ENCODE measurements at regions not wholly inside any gene's neighbourhood (a gene's known extent, or its start where the extent isn't known, plus 50 kb on each side); places are given as distances from the start of the nearest gene placed in this dataset.

DNA sequence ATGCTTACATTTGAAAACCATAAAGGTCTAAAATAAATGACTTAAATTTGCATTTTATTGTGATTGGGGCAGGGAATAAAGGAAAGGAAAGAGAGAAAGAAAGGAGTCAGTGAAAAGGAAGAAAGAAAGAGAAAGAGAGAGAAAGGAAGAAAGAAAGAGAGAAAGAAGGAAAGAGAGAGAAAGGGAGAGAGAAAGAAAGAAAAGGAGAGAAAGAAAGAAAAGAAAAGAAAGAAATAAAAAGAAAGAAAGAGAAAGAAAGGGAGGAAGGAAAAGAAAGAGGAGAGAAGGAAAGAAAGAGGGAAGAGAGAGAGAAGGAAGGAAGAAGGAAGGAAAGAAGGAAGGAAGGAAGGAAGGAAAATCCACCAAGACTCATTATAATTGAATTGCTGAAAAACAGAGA, 222.8 kb downstream of the RMST start:
- no peaks in the 10 kb centered on the region for H4K20me1 ChIP-seq (replicated peaks; ENCODE audit: control insufficient read depth, insufficient read depth, low read length)
- no peaks in the 10 kb centered on the region for H3K27me3 ChIP-seq (ENCODE audit: control insufficient read depth in 2 of 2, insufficient read depth in 2 of 2, low read length in 2 of 2)
- ChIA-PET CTCF (ENCODE audit: low intra/inter-chr PET ratio) (no interaction called here), POLR2A (no interaction called here)
- H2AFZ ChIP-seq (ENCODE audit: low read depth, low read length) = no peak overlapping the region
- H3K79me2 ChIP-seq (ENCODE audit: control insufficient read depth, insufficient read depth, low read length) = no peaks in the 10 kb centered on the region
- H3K9ac ChIP-seq (ENCODE audit: insufficient read depth in 1 of 2, low read depth in 2 of 2, low read length in 2 of 2) = no peak overlapping the region
- no peak for ATAC-seq
- H3K9me3 ChIP-seq (replicated peaks; ENCODE audit: control insufficient read depth, insufficient read depth, low read depth, low read length) = no peaks in the 10 kb centered on the region
- H3K9me1 ChIP-seq (ENCODE audit: control insufficient read depth, insufficient read depth, low read length) = no peaks in the 10 kb centered on the region
- no peak overlapping the region for H3K4me2 ChIP-seq (ENCODE audit: insufficient read depth, low read length)
- no peaks in the 10 kb centered on the region for H3K4me1 ChIP-seq (replicated peaks in 1 of 2; ENCODE audit: control insufficient read depth in 2 of 2, insufficient read depth in 2 of 2, low read length in 2 of 2)
- H3K27ac ChIP-seq (ENCODE audit: extremely low read depth, low read depth, low read length) = no peak overlapping the region
- no peak overlapping the region for H3K4me3 ChIP-seq
- intact Hi-C loops (cut with micrococcal nuclease) (no loop called here), in situ Hi-C loops (cut with MboI) (no loop called here)
- H3K36me3 ChIP-seq (ENCODE audit: control insufficient read depth, insufficient read depth, low read length) = no peaks in the 10 kb centered on the region
- no TSS peak for BruUV-seq (replicated peaks)
- TF ChIP-seq, protein P1, sequence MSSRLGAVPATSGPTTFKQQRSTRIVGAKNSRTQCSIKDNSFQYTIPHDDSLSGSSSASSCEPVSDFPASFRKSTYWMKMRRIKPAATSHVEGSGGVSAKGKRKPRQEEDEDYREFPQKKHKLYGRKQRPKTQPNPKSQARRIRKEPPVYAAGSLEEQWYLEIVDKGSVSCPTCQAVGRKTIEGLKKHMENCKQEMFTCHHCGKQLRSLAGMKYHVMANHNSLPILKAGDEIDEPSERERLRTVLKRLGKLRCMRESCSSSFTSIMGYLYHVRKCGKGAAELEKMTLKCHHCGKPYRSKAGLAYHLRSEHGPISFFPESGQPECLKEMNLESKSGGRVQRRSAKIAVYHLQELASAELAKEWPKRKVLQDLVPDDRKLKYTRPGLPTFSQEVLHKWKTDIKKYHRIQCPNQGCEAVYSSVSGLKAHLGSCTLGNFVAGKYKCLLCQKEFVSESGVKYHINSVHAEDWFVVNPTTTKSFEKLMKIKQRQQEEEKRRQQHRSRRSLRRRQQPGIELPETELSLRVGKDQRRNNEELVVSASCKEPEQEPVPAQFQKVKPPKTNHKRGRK (tag; IDR thresholded peaks at IDR 0.05) = peak; percentile 34; the same call in 1 of the 2 replicates
- TF ChIP-seq, protein P2, sequence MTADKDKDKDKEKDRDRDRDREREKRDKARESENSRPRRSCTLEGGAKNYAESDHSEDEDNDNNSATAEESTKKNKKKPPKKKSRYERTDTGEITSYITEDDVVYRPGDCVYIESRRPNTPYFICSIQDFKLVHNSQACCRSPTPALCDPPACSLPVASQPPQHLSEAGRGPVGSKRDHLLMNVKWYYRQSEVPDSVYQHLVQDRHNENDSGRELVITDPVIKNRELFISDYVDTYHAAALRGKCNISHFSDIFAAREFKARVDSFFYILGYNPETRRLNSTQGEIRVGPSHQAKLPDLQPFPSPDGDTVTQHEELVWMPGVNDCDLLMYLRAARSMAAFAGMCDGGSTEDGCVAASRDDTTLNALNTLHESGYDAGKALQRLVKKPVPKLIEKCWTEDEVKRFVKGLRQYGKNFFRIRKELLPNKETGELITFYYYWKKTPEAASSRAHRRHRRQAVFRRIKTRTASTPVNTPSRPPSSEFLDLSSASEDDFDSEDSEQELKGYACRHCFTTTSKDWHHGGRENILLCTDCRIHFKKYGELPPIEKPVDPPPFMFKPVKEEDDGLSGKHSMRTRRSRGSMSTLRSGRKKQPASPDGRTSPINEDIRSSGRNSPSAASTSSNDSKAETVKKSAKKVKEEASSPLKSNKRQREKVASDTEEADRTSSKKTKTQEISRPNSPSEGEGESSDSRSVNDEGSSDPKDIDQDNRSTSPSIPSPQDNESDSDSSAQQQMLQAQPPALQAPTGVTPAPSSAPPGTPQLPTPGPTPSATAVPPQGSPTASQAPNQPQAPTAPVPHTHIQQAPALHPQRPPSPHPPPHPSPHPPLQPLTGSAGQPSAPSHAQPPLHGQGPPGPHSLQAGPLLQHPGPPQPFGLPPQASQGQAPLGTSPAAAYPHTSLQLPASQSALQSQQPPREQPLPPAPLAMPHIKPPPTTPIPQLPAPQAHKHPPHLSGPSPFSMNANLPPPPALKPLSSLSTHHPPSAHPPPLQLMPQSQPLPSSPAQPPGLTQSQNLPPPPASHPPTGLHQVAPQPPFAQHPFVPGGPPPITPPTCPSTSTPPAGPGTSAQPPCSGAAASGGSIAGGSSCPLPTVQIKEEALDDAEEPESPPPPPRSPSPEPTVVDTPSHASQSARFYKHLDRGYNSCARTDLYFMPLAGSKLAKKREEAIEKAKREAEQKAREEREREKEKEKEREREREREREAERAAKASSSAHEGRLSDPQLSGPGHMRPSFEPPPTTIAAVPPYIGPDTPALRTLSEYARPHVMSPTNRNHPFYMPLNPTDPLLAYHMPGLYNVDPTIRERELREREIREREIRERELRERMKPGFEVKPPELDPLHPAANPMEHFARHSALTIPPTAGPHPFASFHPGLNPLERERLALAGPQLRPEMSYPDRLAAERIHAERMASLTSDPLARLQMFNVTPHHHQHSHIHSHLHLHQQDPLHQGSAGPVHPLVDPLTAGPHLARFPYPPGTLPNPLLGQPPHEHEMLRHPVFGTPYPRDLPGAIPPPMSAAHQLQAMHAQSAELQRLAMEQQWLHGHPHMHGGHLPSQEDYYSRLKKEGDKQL (CRISPR knock-in tag; IDR thresholded peaks at IDR 0.05; ENCODE audit: borderline replicate concordance) = no peak
- no peak for TF ChIP-seq SNAPC5 (CRISPR knock-in tag; IDR thresholded peaks at IDR 0.05)
- no peak for DNase-seq (ENCODE audit: extremely low read depth in 1 of 4, low spot score in 3 of 4)
- FAIRE-seq = no peak

Measured in K562 (cell line).